Mucosa of descending colon (tissue), 3 donors: ENCODE measurements at regions not wholly inside any gene's neighbourhood (a gene's known extent, or its start where the extent isn't known, plus 50 kb on each side); places are given as distances from the start of the nearest gene placed in this dataset.

Experiments
- ATAC-seq: fragments of 200-7000 bp; cut with Tn5 transposase; one replicate; pipeline ENCODE4 v1.9.1; 2020; ENCODE audit warnings: mild to moderate bottlenecking, moderate library complexity
- DNase-seq, 3 donors: peaks; one replicate each; pipeline ENCODE4 v3.0.0-alpha.2; 2020
- H3K36me3 ChIP-seq: fragments of 200-600 bp; one replicate; pipeline ENCODE4 v1.8.0; 2021; ENCODE audit warnings: low read depth, mild to moderate bottlenecking
- H3K4me1 ChIP-seq: fragments of 200-600 bp; one replicate; pipeline ENCODE4 v1.8.0; 2021; ENCODE audit warnings: low read depth, mild to moderate bottlenecking
- H3K4me3 ChIP-seq: fragments of 200-600 bp; one replicate; pipeline ENCODE4 v1.8.0; 2021; ENCODE audit warnings: mild to moderate bottlenecking
- H3K9me3 ChIP-seq: fragments of 200-600 bp; one replicate; pipeline ENCODE4 v1.8.0; 2021; ENCODE audit warnings: mild to moderate bottlenecking
- CTCF ChIP-seq: fragments of 200-600 bp; IDR thresholded peaks from one replicate; pipeline ENCODE4 v1.8.0; 2022; ENCODE audit warnings: antibody characterized with exemption, mild to moderate bottlenecking
- intact Hi-C, 2 donors: fragments of 100-400 bp; cut with DNase I in 1 of 2; cut with micrococcal nuclease in 1 of 2; formaldehyde crosslinking; loops; one replicate each; pipeline versions ENCODE4 v1.11.0 to v1.11.1; 2022; cut with DNase I, micrococcal nuclease
- donor health status: DM: no; HTN: no; CAD: no; lungs with moderate emphysema.
- donor health status: DM: no; HTN: no; CAD: no.
- donor health status: DM: no; HTN: yes; CAD: no.

DNA sequence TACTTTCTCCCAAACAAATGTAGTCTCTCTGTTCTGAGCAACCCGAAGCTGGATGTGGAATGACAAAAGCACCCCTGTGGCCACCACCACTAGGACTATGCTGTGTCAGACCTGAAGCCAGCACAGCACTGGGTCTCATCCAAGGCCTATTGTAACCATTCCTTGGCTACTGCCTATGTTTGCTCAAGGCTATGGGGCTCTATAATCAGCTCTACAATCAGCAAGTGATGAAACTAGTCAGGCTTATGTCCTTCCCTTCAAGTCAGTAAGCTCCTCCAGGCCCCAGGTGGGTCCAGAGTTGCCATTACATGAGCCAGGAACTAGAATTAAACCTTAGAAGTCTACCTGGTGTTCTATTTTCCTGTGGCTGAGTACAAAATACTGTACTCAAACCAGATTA, 370.2 kb downstream of the TBX15 start:
- no peak overlapping the region for H3K4me3 ChIP-seq
- intact Hi-C loops, result no loop called here
- H3K36me3 ChIP-seq, result no peaks in the 10 kb centered on the region
- ATAC-seq (no peak), DNase-seq (no peak)
- TF ChIP-seq CTCF, result no peak
- no peaks in the 10 kb centered on the region for H3K4me1 ChIP-seq
- no peaks in the 10 kb centered on the region for H3K9me3 ChIP-seq

- no peak for DNase-seq
- no peaks in the 10 kb centered on the region for H3K36me3 ChIP-seq
- no peak for ATAC-seq
- H3K4me1 ChIP-seq, result no peaks in the 10 kb centered on the region
- intact Hi-C loops, result no loop called here
- H3K4me3 ChIP-seq, result no peak overlapping the region
- no peaks in the 10 kb centered on the region for H3K9me3 ChIP-seq
- TF ChIP-seq CTCF, result no peak
These were observed 373.1 kb downstream of the TBX15 start for GRCh38 chr1:118615066-118615465.

DNA sequence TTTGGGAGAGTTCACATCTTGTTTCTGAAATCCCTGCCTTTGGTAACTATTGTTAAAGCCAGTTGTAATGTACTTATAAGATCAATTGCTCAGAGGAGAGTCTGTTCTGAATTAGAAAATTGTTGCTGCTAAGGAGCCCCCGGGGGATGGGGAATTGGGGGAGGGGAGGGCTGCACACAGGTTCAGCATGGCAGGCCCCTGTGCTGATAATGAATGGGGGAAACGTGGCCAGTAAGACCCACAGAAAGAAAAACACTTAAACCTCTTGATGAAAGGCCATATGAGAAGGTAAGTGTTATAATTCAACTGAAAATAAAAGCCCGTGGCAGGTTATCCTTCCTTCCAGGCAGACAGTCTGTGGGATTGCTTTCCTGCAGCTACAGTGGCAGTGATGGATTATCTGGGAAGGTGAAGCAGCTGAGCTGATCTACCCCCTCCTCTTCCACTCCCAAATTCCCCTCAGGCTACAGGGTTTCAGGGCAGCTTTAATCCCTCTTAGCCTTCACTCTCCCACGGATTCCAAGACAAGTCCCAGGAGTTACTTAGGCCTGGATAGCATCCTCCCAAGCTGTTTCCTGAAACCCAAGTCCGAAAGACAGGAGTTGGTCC, 398.8 kb downstream of the TBX15 start:
- Histone ChIP-seq H3K4me3 (no peak overlapping the region), H3K9me3 (no peaks in the 10 kb centered on the region), H3K4me1 (no peaks in the 10 kb centered on the region), H3K36me3 (no peaks in the 10 kb centered on the region)
- no peak for DNase-seq
- no peak for ATAC-seq
- no peak for TF ChIP-seq CTCF
- intact Hi-C loops, result no loop called here

DNA sequence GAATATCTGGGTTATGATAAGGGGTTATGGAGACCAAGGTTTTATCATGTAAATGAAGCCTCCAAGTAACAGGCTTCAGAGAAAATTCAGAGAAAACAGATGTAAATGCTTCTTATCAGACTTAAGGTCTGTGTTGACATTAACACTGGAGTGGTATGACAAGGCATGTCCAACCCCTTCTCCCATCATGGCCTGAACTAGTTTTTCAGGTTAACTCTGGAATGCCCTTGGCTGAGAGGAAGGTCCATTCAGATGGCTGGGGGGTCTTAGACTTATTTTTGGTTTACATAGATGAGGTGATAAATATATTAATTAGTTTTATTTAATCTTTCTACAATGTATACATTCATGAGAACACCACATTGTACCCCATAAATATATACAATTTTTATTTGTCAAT, 399.6 kb downstream of the TBX15 start:
- ATAC-seq (no peak), DNase-seq (no peak)
- Histone ChIP-seq H3K36me3 (no peaks in the 10 kb centered on the region), H3K4me3 (no peak overlapping the region), H3K9me3 (no peaks in the 10 kb centered on the region), H3K4me1 (no peaks in the 10 kb centered on the region)
- intact Hi-C loops, result no loop called here
- TF ChIP-seq CTCF, result no peak

- TF ChIP-seq CTCF, result no peak
- no peak for DNase-seq
- no peaks in the 10 kb centered on the region for H3K4me1 ChIP-seq
- H3K4me3 ChIP-seq, result no peak overlapping the region
- intact Hi-C loops, result no loop called here
- H3K36me3 ChIP-seq, result no peaks in the 10 kb centered on the region
- H3K9me3 ChIP-seq, result peaks cover 12% of the 10 kb centered on the region
- ATAC-seq, result no peak
These were observed 393.2 kb upstream of the SPAG17 start for GRCh38 chr1:118578276-118578675.

DNA sequence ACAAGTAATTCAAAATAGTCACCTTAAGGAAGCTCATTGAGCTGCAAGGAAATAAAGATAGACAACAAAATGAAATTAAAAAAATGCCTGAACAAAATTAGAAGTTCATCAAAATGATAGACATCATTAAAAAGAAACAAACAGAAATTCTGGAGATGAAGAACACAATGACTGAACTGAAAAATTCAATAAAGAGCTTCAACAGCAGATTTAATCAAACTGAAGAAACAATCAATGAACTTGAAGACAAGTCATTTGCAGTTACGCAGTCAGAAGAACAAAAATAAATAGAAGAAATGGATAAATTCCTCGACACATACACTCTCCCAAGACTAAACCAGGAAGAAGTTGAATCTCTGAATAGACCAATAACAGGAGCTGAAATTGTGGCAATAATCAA, 390.0 kb upstream of the SPAG17 start:
- H3K9me3 ChIP-seq, result peaks cover 12% of the 10 kb centered on the region
- H3K36me3 ChIP-seq, result no peaks in the 10 kb centered on the region
- ATAC-seq (no peak), DNase-seq (no peak)
- no peaks in the 10 kb centered on the region for H3K4me1 ChIP-seq
- intact Hi-C loops, result no loop called here
- no peak overlapping the region for H3K4me3 ChIP-seq
- TF ChIP-seq CTCF, result no peak
